Activated naive CD4-positive, alpha-beta T cell treated with anti-CD3 and anti-CD28 coated beads, Interleukin-2, amount 50 U/mL, for 16 hours (primary cell): ENCODE measurements at regions not wholly inside any gene's neighbourhood (a gene's known extent, or its start where the extent isn't known, plus 50 kb on each side); places are given as distances from the start of the nearest gene placed in this dataset.

Experiments used
- DNase-seq: peaks from one replicate; pipeline ENCODE4 v3.0.0-alpha.2; 2020

DNA sequence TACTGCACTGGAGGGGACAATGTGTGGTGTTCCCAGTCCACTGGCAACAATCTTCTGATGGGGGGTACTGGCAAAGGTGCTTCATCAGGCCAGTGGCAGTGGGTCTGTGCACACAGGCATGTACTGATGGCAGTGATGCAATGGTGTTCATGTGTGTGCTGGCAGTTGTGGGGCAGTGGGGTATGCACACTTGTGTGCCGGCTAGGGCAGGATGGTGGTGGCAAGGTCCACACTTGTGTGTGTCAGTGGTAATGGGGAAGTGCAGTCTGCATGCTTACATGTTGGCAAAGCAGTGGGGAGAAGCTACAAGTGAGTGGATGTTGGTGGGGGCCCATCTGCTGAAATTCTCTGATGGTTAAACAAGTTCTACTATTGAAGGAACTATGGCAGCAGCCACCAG is 504.6 kb upstream of the ZNF462 start:
- no peak for DNase-seq

DNA sequence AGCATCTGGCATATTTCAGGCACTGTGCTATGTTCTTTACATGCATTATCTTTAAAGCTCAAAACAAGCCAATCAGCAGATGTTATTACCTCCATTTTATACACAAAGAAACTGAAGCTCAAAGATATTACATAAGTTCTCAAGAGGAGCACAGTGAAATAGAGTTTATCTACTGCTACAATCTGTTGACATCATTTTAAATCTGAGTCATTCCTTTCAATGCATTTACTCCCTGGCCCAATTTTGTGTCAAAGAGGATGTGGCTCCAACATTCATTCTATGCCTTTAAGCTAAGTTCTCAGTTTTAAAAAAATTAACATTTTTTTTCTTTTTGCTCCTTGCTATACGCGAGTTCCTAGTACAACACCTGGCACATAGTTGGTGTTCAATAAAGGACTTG is 486.3 kb upstream of the ZNF462 start:
- DNase-seq = no peak

DNA sequence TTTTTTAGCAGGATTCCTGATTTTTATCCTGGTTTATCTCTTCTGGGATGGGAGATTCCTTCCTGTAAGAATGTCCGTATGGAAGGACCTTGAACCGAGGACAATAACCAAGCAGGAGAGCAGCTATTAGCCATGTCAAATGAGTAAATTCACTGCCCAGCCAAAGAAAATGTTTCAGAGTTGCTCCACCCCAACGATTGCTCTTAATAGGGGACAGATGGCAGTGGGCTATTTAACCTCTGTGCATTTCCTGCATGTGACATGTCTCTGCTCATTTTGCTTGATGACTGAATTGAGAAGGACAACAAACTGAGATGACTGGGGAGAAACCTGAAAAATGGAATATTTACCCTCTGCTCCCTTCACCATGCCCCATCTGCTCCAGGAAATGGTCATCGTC is 479.9 kb upstream of the ZNF462 start:
- DNase-seq = no peak

DNA sequence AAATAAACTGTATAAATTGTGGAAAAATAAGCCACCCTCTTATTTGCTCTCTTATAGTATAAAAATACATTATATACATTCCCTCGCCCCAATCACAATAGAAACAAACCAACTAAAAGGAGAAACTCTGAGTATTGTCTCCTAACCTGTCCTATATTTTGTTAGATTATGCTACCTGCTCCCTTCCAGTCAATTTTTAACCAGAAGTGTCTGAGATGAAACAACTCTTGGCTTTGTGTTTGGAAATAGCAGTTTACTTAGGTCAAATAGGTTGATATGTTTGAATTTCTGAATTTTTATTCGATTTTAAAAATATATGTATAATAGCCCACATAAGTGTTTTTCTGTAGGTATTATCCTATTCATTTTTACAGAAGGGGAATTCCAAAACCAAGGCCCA is 475.0 kb upstream of the ZNF462 start:
- DNase-seq = no peak

DNA sequence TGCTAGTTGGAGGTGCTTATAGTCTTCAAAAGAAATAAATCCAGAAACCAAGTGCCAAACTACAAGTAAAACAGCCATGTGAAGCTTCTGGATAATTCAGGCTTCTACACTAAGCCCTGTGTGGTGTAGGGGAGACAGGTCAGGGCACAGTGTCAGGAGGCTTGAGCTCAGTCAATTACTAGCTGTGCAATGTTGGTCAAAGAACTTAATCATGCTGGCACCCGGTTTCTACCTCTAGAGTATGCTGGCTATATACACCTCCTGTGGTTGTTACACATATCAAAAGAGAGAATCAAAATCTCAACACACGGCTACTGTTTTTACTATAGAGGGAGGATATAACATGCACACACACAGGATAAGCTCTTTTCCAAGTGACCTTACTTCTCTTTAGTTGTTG is 469.7 kb upstream of the ZNF462 start:
- no peak for DNase-seq

DNA sequence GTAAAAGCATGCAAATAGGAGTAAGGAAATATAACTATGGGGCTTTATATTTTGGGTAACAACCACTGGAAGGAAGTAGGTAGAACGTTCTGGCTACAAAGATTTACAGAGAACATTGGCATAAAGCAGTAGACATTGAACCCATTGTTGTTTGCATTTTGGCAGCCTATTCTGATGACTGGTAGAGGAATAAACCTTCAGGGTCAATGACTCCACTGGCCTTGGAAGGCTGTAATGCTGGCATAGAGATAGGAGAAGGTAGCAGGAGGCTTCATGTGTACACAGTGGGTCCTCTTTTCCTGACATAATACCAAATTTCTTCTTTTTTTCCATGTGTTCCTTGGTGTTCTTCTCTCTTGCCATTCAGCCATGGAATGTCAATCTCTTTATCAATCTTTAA is 462.8 kb upstream of the ZNF462 start:
- no peak for DNase-seq

DNA sequence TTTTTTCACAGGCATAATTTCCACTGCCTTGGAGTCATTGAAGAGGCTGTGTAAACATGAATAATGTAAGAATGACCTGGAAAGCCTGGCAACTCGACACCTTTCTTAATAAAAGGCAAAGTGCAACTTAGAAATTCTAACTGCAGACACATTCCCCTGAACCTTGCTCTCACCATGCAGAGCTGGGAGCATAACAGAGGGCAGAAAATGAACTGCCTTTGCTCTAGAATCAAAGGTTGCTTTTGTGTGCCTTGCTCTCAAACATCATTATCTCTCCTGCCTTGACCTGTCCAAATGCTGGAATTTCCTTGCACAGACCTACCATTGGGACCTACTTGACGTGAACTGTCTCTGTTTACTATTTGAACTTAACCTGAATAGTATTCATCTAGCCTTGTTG is 462.0 kb upstream of the ZNF462 start:
- DNase-seq = no peak

DNA sequence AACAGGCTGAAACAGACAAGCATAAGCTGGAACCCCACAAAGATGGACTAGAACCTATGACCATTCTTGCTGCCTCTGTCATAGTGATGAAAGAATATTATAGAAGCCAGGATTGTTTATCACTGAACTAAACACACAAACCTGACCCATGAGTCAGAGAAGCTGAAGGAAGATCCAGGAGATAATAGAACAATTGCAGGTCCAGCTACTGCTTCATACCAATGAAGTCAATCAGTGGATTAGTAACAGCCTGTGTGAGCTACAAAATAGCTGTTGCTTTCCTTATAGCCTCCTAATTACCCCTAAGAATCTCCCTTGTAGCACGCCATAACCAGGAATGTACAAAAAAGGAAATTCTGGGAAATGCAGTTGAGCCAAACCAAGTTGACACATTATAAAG is 459.9 kb upstream of the ZNF462 start:
- no peak for DNase-seq

DNA sequence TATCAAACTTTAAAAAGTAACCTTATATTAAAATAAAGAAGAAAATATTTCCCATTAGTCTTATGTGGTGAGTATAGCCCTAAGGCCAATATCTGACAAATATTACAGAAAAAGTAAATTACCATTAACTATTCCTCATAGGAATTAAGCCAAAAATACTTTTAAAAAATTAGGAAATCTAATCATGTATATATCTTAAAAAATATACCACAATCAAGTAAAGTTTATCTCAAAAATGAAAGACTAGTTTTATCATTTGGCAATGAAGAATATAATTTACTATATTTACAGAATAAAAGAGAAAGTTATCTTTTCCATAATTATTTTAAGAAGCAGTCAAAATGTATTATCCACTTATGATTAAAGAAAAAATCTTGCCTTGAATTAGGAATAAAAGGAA is 458.8 kb upstream of the ZNF462 start:
- no peak for DNase-seq

DNA sequence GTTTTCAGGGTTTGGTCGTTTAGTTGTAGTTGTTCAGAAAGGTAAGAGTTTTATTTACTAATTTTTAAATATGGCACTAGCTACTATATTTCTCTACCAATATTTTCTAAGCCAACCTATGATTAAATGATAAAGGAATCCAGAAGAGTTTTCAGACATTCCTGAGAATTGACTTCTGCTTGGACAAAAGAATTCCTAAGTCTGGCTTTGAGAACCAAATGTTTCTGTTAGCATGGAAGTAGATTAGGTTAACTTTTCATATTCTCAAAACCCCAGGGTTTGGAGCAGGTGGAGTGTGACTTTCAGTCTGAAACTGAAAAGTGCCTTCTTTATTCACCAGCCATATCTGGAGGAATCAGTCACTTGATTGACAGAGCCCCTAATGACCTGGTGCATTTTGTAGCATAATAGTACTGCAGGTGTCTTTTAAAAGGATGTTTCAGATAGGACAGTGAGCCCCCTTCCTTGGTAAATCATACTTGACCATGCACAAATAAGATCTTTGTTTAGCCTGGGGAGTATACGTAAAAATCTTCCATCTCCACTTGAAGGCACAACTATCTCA is 457.0 kb upstream of the ZNF462 start:
- DNase-seq = no peak

DNA sequence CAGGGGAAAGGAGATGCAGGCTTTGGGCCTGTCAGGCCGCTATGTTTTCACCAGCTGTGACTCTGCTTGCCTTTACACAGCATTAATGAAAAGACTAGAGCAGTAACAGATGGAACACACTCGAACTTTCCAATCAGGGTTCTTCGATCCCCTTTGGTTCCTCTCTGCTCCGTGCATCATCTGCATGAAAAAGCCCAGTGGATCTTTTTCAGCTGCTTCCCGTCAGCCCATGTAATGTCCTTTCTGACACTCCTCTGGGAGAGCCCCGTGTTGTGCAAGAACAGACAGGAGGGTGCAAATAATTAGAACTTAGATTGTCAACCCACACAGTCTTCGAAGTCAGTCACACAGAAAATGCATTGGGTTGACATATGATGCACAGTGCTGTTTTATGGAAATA is 448.9 kb upstream of the ZNF462 start:
- DNase-seq = no peak

DNA sequence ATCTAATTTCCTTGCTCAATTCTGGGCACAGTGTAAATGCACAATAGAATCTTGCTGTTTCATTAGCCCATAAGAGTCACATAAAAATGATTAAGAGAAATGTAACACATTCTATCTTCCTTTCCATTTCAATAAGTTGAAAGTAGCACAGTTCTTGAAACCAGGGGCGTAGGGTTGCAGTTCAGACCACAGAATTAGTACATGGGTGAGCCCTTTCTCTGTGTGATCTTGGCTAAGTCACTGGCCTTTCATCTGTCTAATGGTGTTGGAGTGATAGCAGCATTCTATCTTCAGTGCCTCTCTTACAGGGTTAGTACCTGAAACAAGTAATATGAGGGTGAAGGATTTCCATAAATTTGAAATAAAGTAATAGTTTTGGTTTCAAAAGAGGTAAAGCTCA is 445.3 kb upstream of the ZNF462 start:
- no peak for DNase-seq

DNA sequence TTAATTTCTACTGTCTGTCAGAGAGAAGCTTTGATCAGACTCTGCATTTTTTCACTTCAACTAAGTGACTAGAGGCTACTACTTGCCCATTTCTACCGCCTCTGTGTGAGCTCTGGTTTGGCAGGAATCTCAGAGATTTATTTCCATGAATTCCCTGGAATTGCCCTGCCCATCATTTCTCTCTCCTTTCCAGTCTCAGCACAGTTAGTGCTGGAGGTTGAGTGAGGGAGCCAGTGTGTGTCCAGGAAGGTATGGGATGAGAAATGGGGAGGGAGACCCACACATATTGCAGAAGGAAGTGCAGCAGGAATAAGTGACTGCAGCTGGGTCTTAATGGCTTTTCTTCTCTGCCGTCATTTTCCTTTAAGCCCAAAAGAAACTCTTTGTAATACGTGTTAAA is 443.1 kb upstream of the ZNF462 start:
- DNase-seq = no peak

DNA sequence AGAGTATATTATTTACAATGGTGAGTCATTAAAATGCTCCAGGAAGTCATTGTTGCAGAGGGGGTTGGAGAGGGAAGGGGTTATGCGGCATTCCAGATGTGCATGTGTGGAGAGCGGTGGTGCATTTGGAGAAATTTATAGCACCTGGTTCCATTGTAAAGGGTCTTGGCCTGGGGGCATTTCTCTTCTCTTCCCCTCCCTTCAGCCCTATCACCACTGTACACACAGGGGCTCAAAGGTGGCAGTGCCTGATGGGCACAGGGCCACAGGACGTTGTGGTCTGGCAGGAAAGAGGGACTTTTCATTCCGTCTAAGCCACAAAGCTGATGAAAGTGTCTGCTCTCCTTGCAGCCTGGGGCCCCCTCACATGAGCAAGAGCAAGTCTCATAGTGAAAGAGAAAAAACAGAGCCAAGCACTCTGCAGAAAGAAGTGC is 442.4 kb upstream of the ZNF462 start:
- no peak for DNase-seq

DNA sequence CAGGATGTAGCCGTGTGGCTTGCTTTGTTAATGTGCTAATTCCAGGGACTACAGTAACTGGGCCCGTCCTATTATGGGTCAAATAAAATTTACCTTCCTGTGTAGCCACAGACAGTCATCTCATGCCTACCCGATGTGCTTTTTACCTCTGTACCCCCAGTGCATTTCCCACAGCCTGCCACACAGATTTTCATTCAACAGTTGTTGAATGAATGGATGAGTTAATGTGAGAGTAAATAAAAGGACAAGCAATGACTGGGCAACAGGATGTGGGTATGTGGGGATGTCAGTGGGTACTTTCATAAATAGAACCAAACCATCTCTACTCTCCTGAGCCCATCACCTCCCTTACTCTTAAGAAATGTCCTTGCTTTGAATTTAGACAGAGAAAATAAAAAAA is 441.2 kb upstream of the ZNF462 start:
- DNase-seq = no peak

DNA sequence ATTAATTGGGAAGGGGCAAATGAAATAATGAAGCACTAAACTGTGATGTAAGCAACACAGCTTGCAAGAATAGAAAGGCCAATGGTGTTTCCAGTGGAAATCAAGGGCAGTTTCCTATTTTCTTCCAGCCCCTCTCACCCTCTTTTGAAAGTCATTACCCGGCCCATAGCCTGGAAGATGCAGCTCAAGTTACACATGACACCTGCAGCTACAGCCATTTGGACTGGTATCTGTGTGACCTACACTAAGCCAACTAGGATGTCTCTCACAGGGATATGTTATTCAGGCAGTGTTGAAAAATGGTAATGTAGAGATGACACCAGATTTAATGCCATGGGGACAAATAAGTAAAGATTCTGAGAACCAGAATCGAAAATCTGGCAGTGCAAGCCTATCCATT is 439.4 kb upstream of the ZNF462 start:
- DNase-seq = no peak

DNA sequence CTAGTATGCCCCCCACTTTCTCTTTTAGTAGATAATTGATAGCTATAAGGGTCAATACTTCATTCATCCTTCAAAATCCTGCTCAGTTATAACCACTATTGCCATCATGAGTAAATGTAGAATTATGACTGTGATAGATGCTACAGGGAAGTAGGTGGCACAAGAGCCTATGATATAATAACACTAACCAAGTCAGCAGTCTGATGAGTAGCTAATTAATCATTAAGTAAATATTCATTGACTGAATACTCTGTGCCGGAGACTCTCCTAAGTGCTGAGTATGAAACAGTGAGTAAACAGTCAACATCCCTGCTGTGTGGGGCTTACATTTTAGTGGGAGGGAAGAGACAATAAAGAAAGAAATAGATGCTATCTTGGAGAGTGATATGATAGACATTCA is 430.3 kb upstream of the ZNF462 start:
- no peak for DNase-seq

DNA sequence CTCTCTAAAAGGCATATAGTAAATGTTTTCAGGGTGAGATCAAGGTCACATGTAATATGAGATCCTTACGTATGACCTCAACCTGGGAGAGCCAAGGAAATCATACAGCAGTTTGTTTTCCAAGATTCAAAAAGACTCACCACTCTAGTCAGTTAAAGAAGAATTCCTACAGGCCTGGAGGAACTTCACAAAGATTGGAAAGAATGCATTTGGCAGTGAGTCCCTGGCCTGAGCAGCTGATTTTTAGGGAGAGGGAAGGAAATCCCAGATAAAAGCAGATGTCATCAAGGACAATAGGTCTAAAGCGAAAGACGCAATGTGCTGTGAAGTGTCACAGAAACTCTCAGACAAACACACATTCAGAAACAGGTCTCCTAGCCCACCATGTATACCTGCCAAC is 424.0 kb upstream of the ZNF462 start:
- no peak for DNase-seq

DNA sequence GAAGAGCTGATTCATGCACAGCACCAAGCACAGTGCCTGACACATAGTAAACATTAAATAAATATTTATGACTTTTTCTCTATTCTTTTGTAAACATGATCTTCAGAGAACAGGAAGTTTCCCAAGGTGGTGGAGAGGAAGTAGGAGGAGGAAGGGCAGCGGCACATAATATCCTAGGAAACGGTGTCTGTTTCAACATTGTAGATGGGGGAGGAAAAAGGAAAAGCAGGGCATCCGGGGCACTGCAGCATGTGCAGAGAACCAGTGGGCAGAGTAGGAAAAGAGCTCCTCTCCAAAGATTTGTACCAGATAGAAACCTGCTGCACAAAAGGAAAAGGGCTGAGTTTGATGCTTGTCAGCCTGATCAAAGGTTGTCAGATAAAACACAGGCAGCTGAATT is 421.7 kb upstream of the ZNF462 start:
- DNase-seq = no peak

DNA sequence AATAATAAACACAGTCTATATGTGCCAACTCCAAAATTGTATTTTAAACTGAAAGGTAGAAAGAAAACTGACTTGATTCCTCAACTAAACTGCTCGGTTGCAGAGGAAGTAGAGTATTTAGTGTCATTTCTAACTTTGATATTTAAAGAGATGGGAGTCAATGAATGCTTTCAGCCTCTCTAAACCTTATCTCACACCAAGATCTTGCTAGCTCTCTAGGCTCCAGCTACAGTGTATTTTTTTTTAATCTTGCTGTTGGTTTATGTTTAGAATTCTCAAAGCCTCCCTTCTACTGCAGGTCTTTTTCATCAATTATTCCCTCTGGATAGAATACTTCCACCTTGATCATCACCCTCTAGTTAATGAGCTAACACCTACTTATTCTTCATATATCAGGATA is 419.4 kb upstream of the ZNF462 start:
- DNase-seq = no peak

DNA sequence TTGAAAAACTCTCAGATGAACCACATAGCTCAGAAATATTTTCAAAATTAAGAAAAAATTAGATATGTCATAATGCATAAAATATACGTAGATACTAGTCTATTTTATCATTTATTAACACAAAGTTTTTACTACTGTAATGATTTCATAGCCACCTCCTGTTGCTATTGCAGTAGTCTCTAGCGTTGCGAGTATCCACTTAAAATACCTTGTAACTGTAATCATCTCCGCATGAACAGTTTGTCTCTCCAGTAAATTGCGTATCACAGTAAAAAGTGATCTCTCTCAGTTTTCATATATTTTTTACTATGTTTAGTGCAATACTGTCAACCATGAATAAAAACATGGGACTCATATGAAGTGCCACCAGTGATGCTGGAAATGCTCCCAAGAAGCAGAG is 417.9 kb upstream of the ZNF462 start:
- DNase-seq = no peak

DNA sequence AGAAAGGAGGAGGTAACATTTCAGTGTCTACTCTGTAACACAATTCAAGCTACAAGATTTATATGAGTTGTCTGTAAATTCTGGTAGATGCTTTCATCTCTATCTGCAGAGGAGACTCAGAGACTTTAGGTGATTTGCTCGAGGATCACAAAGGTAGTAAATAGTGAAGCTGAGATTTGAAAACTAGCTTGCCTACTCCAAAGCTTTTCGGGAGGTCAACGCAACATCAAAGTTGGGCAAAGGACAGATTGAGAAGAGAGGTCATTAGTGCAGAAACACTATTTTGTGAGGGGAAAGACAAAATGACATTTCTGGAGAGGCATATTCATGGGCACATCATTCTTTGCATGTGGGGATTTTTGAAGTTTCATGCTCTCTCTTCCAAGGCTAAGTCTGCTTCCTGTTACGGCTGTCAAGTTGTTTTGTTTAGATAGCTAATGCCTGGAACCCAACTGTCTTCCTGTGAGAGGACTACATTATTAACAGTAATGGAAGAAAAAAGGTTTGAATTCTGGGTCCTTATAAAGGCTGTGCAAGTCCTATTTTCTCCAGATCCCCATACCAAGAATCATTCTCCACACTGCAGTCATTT is 413.5 kb upstream of the ZNF462 start:
- no peak for DNase-seq

DNA sequence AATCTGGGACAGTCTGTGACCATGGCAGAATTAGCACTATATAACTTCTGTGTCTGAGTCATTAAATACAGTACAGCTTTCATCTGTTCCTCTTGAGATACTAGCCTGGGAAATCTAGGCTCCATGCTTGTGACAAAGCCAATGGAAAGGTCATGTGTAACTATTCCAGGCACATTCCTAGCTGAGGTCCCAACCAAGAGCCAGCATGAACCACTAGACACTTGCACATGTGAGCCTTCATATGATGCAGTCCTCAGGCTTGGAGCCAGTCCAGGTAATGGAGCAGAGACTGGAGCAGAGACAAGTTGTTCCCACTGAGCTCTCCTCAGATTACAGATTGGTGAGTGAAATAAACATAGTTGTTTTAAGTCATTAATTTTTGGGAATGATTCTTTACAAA is 412.4 kb upstream of the ZNF462 start:
- DNase-seq = no peak

DNA sequence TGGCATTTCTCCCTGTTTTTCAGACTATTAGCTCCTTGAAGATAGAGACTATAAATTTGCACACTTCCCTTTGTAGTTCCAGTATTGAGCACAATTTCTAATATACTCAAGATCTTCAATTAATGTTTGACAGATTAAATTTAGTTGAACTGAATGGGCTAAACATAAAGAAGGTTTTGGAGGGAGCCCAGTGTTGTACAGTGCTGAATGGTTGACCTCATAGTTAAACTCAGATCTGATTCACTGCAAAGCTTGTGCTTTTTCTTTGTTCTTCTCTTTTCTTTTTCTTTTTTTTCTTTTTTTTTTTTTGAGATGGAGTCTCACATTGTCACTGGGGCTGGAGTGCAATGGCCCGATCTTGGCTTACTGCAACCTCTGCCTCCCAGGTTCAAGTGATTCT is 411.7 kb upstream of the ZNF462 start:
- DNase-seq = no peak

DNA sequence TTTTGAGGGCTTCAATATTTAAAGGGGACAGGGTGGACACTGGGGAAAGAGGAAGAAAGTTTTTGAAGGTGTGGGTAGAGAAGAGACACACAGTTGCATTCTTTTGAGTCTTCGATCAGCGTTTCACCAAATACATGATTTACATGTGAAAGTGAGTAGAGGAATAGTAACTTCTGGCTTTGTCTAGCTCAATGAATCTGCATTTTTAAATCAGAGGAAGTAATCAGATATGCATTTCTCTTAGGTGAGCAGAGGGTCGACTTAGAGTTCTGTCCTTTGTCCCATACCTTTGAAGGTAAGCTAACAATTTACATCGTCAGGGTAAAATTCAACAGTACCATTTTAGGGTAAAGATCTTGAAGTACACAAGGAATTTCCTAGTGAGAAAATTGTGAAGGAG is 406.4 kb upstream of the ZNF462 start:
- no peak for DNase-seq
